AG04449 (cell line): ENCODE measurements at regions not wholly inside any gene's neighbourhood (a gene's known extent, or its start where the extent isn't known, plus 50 kb on each side); places are given as distances from the start of the nearest gene placed in this dataset.

ENCODE experiments used
- CTCF ChIA-PET: fragments of 350-600 bp; formaldehyde crosslinking; extraction: SDS; loops from one replicate; lab custom pipeline; 2021; ENCODE audit warnings: antibody characterized with exemption; lab: Yijun Ruan, JAX
- POLR2A ChIA-PET: fragments of 400-600, 350-600 bp; formaldehyde crosslinking; extraction: SDS; loops from one replicate; lab custom pipeline; 2020; ENCODE audit warnings: antibody characterized with exemption, inconsistent platforms; lab: Yijun Ruan, JAX
- DNase-seq: peaks from one replicate; pipeline ENCODE4 v3.0.0-alpha.2; 2010; ENCODE audit warnings: low read depth, low spot score
- H3K4me3 ChIP-seq: 2 replicates; pipeline ENCODE4 v1.5.1; 2011; ENCODE audit warnings: low read depth, mild to moderate bottlenecking, control low read depth, low read length
- CTCF ChIP-seq: IDR thresholded peaks from one replicate; pipeline ENCODE4 v1.5.1; 2011; ENCODE audit warnings: mild to moderate bottlenecking, moderate library complexity, low read length, control low read depth, inconsistent platforms; ENCODE audit not compliant: insufficient read depth; ENCODE audit errors: missing control alignments

- CTCF ChIA-PET = no interaction called here
- no peak overlapping the region for H3K4me3 ChIP-seq
- POLR2A ChIA-PET = interaction anchor here (0.6 kb wide), 1 partner anchor 422 kb away, joined by 3 read pairs; no protein-coding TSS in a partner anchor
- no peak for DNase-seq
- no peak for TF ChIP-seq CTCF
Observed at GRCh38 chr18:75785834-75786233, 358.3 kb upstream of the SMIM21 start.

GRCh38 chr18:75785206-75785605 is 357.7 kb upstream of the SMIM21 start:
- no peak for TF ChIP-seq CTCF
- H3K4me3 ChIP-seq = no peak overlapping the region
- ChIA-PET POLR2A (interaction anchor here (0.6 kb wide), 1 partner anchor 422 kb away, joined by 3 read pairs; no protein-coding TSS in a partner anchor), CTCF (no interaction called here)
- no peak for DNase-seq

- POLR2A ChIA-PET = no interaction called here
- CTCF ChIA-PET = no interaction called here
- H3K4me3 ChIP-seq = no peak overlapping the region
- TF ChIP-seq CTCF = no peak
- DNase-seq = no peak
Observed at GRCh38 chr18:75784390-75784789, 356.9 kb upstream of the SMIM21 start.

GRCh38 chr18:75783566-75784281 is 356.2 kb upstream of the SMIM21 start:
- no peak for TF ChIP-seq CTCF
- POLR2A ChIA-PET = no interaction called here
- CTCF ChIA-PET = no interaction called here
- H3K4me3 ChIP-seq = no peak overlapping the region
- no peak for DNase-seq

GRCh38 chr18:75782826-75783225 is 355.3 kb upstream of the SMIM21 start:
- ChIA-PET CTCF (no interaction called here), POLR2A (no interaction called here)
- H3K4me3 ChIP-seq = no peak overlapping the region
- no peak for DNase-seq
- TF ChIP-seq CTCF = no peak

GRCh38 chr18:75782204-75782603 is 354.7 kb upstream of the SMIM21 start:
- no peak for TF ChIP-seq CTCF
- ChIA-PET CTCF (no interaction called here), POLR2A (no interaction called here)
- no peak for DNase-seq
- H3K4me3 ChIP-seq = no peak overlapping the region
